ENCODE measurements at regions not wholly inside any gene's neighbourhood (a gene's known extent, or its start where the extent isn't known, plus 50 kb on each side); places are given as distances from the start of the nearest gene placed in this dataset.
"Not testable (repeated sequence)": the region's sequence is repeated elsewhere in the genome, so short reads cannot be mapped to it uniquely, and the experiment has no call there.

GRCh38 chr9:42378418-42378815 lies 195.0 kb downstream of the SPATA31A6 start:
- Histone ChIP-seq H3K36me3 (no peaks in the 10 kb centered on the region), H3K4me1 (no peaks in the 10 kb centered on the region), H3K9me3 (peaks cover 0 to 28% (median 10%) of the 10 kb centered on the region in 4 donors), H3K27me3 (no peaks in the 10 kb centered on the region), H3K27ac (no peak overlapping the region), H3K4me3 (no peak overlapping the region)
- intact Hi-C loops (cut with DNase I; ENCODE audit: low total_unique reads) = no loop called here
- WGBS, 5 donors = 74 to 96% (median 94%) methylated on average over 2 of the region's 2 CpGs
- DNase-seq = no peak
- TF ChIP-seq POLR2A (IDR thresholded peaks at IDR 0.05) = no peak
- TF ChIP-seq EP300 (IDR thresholded peaks at IDR 0.05) = no peak
- TF ChIP-seq CTCF (IDR thresholded peaks at IDR 0.05) = no peak
- no peak for TF ChIP-seq POLR2AphosphoS5 (IDR thresholded peaks at IDR 0.05)

DNA sequence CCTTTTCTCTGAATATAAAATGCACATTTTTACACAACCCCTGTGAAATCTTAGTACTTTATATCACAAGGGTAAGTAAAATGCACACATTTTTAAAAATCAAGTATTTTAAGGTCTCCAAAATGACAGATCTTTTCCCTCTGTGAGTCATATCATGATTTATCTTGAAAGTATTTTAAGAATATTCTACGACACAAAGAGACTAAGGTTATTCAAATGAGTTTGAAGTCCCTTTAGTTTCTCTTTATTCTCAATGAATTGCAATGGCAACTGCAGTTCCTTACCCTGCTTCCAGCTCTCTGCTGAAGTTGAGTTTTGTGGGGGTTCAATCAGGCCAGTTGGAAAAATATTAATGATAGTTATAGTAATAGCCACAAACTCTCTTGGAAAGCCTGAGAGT lies 196.1 kb downstream of the SPATA31A6 start:
- H3K4me3 ChIP-seq; intact Hi-C loops (cut with DNase I; ENCODE audit: low total_unique reads); H3K36me3 ChIP-seq; H3K27ac ChIP-seq; DNase-seq; H3K4me1 ChIP-seq; H3K27me3 ChIP-seq: not testable (repeated sequence)
- peaks cover 0 to 28% (median 11%) of the 10 kb centered on the region in 4 donors for H3K9me3 ChIP-seq
- WGBS, 5 donors = 26 to 79% (median 71%) methylated on average over 1 of the region's 1 CpG

DNA sequence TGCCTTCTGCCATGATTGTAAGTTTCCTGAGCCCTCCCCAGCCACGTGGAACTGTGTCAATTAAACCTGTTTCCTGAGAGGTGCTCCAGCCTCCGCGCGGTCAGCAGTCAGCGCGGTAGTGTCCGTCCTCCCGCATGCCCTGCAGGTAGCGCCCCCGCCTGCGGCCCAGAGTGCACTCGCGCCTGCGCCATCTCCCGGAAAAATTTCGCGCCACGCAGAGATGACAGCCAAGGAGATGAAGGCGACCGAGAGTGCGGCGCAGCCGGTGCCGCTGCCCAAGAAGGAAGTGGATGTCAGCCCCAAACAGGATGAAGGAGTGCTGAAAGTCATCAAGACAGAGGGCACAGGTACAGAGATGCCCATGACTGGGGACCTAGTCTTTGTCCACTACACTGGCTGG lies 201.1 kb downstream of the SPATA31A6 start:
- H3K36me3 ChIP-seq; H3K27me3 ChIP-seq; DNase-seq; H3K4me3 ChIP-seq; H3K27ac ChIP-seq; H3K4me1 ChIP-seq; intact Hi-C loops (cut with DNase I; ENCODE audit: low total_unique reads): not testable (repeated sequence)
- WGBS, 5 donors = 90 to 97% (median 96%) methylated on average over 24 of the region's 24 CpGs
- H3K9me3 ChIP-seq = peaks cover 0 to 16% (median 6%) of the 10 kb centered on the region in 4 donors

GRCh38 chr9:42385574-42386120 lies 202.2 kb downstream of the SPATA31A6 start:
- H3K27ac ChIP-seq; intact Hi-C loops (cut with DNase I; ENCODE audit: low total_unique reads); DNase-seq: not testable (repeated sequence)

DNA sequence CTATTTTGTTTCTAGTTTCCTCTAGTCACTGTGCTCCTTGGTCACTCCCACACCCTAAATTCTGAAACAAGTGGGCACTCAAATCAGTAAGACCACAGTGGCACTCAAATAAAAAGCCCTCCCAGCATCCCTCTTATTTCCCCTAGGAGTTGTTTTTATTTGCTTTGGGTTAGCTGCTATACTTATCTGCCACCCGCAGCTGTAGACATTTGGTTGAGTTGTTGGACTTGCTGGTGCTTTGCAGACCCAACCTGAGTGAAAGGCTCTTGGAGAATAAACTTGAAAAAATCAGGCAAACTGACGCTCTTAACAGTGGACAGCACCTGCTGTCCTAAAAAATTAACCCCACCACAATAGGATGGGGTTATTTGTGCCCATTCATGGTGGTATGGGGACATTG lies 203.0 kb downstream of the SPATA31A6 start:
- Histone ChIP-seq H3K4me3 (no peak overlapping the region), H3K27me3 (no peaks in the 10 kb centered on the region), H3K27ac (no peak overlapping the region), H3K9me3 (peaks cover 0 to 5% (median under 1%) of the 10 kb centered on the region in 4 donors), H3K4me1 (no peaks in the 10 kb centered on the region), H3K36me3 (no peaks in the 10 kb centered on the region)
- WGBS, 5 donors = 44 to 57% (median 45%) methylated on average over 2 of the region's 2 CpGs
- intact Hi-C loops (cut with DNase I; ENCODE audit: low total_unique reads) = no loop called here
- TF ChIP-seq CTCF (IDR thresholded peaks at IDR 0.05) = no peak
- TF ChIP-seq POLR2AphosphoS5 (IDR thresholded peaks at IDR 0.05) = no peak
- no peak for TF ChIP-seq POLR2A (IDR thresholded peaks at IDR 0.05)
- no peak for DNase-seq

More at GRCh38 chr9:42385574-42386120, 202.2 kb downstream of the SPATA31A6 start:
- H3K4me3 ChIP-seq, H3K4me1 ChIP-seq, H3K27me3 ChIP-seq, H3K36me3 ChIP-seq: not testable (repeated sequence)
- H3K9me3 ChIP-seq = peaks cover 0 to 10% (median 3%) of the 10 kb centered on the region in 4 donors
- WGBS, 5 donors = 65 to 78% (median 71%) methylated on average over 9 of the region's 11 CpGs

DNA sequence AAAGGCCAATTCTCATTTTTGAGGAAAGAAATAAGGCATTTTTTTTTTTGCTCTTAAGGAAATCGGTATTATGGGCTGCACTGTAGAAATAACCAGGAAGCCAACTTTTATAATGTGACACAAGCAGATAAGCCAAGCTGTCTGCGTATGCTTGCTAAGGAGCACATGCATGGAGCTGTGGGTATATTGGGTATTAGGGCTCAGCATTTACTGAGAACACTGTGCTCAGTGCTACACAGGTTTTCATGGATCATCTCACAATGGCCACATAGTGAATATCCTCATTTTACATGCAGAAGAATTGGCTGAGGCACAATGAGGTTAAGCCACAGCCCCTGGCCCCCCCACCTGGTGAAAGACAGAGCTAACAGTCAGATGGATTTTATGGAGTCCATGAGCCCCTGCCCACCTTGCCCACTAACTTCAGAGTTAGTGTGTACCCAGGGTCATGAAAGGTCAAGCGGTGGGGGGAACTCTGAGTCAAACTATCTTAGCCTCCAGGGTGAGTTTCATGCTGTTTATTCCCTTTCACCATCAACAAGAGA lies 204.8 kb downstream of the SPATA31A6 start:
- Histone ChIP-seq H3K4me3 (no peak overlapping the region), H3K36me3 (no peaks in the 10 kb centered on the region), H3K27ac (no peak overlapping the region), H3K27me3 (no peaks in the 10 kb centered on the region), H3K9me3 (peaks cover 0 to 5% (median 0%) of the 10 kb centered on the region in 4 donors), H3K4me1 (no peaks in the 10 kb centered on the region)
- intact Hi-C loops (cut with DNase I; ENCODE audit: low total_unique reads) = no loop called here
- no peak for DNase-seq
- whole genome bisulfite sequencing, 5 donors = 85 to 89% (median 87%) methylated on average over 3 of the region's 3 CpGs
- no peak for TF ChIP-seq CTCF (IDR thresholded peaks at IDR 0.05)
- TF ChIP-seq POLR2A (IDR thresholded peaks at IDR 0.05) = no peak
- TF ChIP-seq EP300 (IDR thresholded peaks at IDR 0.05) = no peak
- no peak for TF ChIP-seq POLR2AphosphoS5 (IDR thresholded peaks at IDR 0.05)

Data from stomach (tissue), 8 donors.